ENCODE measurements at regions not wholly inside any gene's neighbourhood (a gene's known extent, or its start where the extent isn't known, plus 50 kb on each side); places are given as distances from the start of the nearest gene placed in this dataset.

GRCh38 chr10:121237718-121238117 is 360.5 kb downstream of the FGFR2 start:
- H3K4me1 ChIP-seq (ENCODE audit: control insufficient read depth in 2 of 2, insufficient read depth in 2 of 2, low read length in 2 of 2), result no peaks in the 10 kb centered on the region
- Mint-ChIP-seq H3K4me3 (no peak overlapping the region), H3K27me3 (no peaks in the 10 kb centered on the region), H3K9me3 (ENCODE audit: insufficient read depth) (peaks cover 6% of the 10 kb centered on the region), H3K27ac (no peak overlapping the region), H3K4me1 (no peaks in the 10 kb centered on the region)
- H2AFZ ChIP-seq (ENCODE audit: insufficient read depth, low read depth, low read length, poor library complexity, severe bottlenecking), result no peak overlapping the region
- CTCF ChIA-PET, result no interaction called here
- H3K27me3 ChIP-seq (replicated peaks in 1 of 4; ENCODE audit: control extremely low read depth in 1 of 4, control insufficient read depth in 3 of 4, insufficient read depth in 4 of 4, low read length in 3 of 4), result no peaks in the 10 kb centered on the region
- TF ChIP-seq EZH2 (IDR thresholded peaks at IDR 0.05; ENCODE audit: borderline replicate concordance, insufficient read depth, low read depth, low read length, poor library complexity, severe bottlenecking) (no peak), CTCF (IDR thresholded peaks at IDR 0.05) (no peak)
- H3K9ac ChIP-seq (ENCODE audit: low read length), result no peak overlapping the region
- intact Hi-C loops (cut with micrococcal nuclease), result no loop called here
- POLR2A ChIA-PET, result no interaction called here
- DNase-seq, result no peak
- H3K27ac ChIP-seq (ENCODE audit: low read length in 2 of 2), result no peak overlapping the region
- H3K4me2 ChIP-seq (replicated peaks; ENCODE audit: low read depth, low read length, poor library complexity, severe bottlenecking), result no peak overlapping the region
- H4K20me1 ChIP-seq (ENCODE audit: control insufficient read depth, insufficient read depth, low read length, poor library complexity, severe bottlenecking), result no peaks in the 10 kb centered on the region
- WGBS (ENCODE audit: insufficient coverage), result no CpG with 5 or more reads among the region's 2 CpGs
- H3K79me2 ChIP-seq (ENCODE audit: control insufficient read depth, insufficient read depth, low read length), result no peaks in the 10 kb centered on the region
- no peaks in the 10 kb centered on the region for H3K36me3 ChIP-seq (replicated peaks in 1 of 2; ENCODE audit: control extremely low read depth in 1 of 2, control insufficient read depth in 1 of 2, extremely low read depth in 1 of 2, insufficient read depth in 2 of 2, low read length in 1 of 2)
- peaks cover 0 to 12% (median 1%) of the 10 kb centered on the region in 3 donors for H3K9me3 ChIP-seq (ENCODE audit: control extremely low read depth in 1 of 3, control insufficient read depth in 2 of 3, insufficient read depth in 1 of 3, low read length in 2 of 3)
- no peak for ATAC-seq (ENCODE audit: low read depth)
- H3K4me3 ChIP-seq (ENCODE audit: control extremely low read depth in 1 of 5, extremely low read depth in 1 of 5, insufficient read depth in 1 of 5, low read depth in 2 of 5, low read length in 4 of 5), result no peak overlapping the region

GRCh38 chr10:121240011-121240410 is 358.2 kb downstream of the FGFR2 start:
- TF ChIP-seq EZH2 (IDR thresholded peaks at IDR 0.05; ENCODE audit: borderline replicate concordance, insufficient read depth, low read depth, low read length, poor library complexity, severe bottlenecking), result no peak
- TF ChIP-seq CTCF (IDR thresholded peaks at IDR 0.05), result no peak
- 83% methylated on average over 2 of the region's 4 CpGs for WGBS (ENCODE audit: insufficient coverage)
- H3K4me2 ChIP-seq (replicated peaks; ENCODE audit: low read depth, low read length, poor library complexity, severe bottlenecking), result no peak overlapping the region
- H3K27ac ChIP-seq (ENCODE audit: low read length in 2 of 2), result no peak overlapping the region
- Mint-ChIP-seq H3K4me3 (no peak overlapping the region), H3K27ac (no peak overlapping the region), H3K4me1 (no peaks in the 10 kb centered on the region), H3K9me3 (ENCODE audit: insufficient read depth) (peaks cover 6% of the 10 kb centered on the region), H3K27me3 (peaks cover 4% of the 10 kb centered on the region)
- no peak overlapping the region for H3K4me3 ChIP-seq (ENCODE audit: control extremely low read depth in 1 of 5, extremely low read depth in 1 of 5, insufficient read depth in 1 of 5, low read depth in 2 of 5, low read length in 4 of 5)
- intact Hi-C loops (cut with micrococcal nuclease), result no loop called here
- DNase-seq (no peak), ATAC-seq (ENCODE audit: low read depth) (no peak)
- peaks cover 0 to 18% (median 1%) of the 10 kb centered on the region in 3 donors for H3K9me3 ChIP-seq (ENCODE audit: control extremely low read depth in 1 of 3, control insufficient read depth in 2 of 3, insufficient read depth in 1 of 3, low read length in 2 of 3)
- H3K36me3 ChIP-seq (replicated peaks in 1 of 2; ENCODE audit: control extremely low read depth in 1 of 2, control insufficient read depth in 1 of 2, extremely low read depth in 1 of 2, insufficient read depth in 2 of 2, low read length in 1 of 2), result no peaks in the 10 kb centered on the region
- H3K27me3 ChIP-seq (replicated peaks in 1 of 4; ENCODE audit: control extremely low read depth in 1 of 4, control insufficient read depth in 3 of 4, insufficient read depth in 4 of 4, low read length in 3 of 4), result no peaks in the 10 kb centered on the region
- H3K79me2 ChIP-seq (ENCODE audit: control insufficient read depth, insufficient read depth, low read length), result no peaks in the 10 kb centered on the region
- no peak overlapping the region for H2AFZ ChIP-seq (ENCODE audit: insufficient read depth, low read depth, low read length, poor library complexity, severe bottlenecking)
- H3K4me1 ChIP-seq (ENCODE audit: control insufficient read depth in 2 of 2, insufficient read depth in 2 of 2, low read length in 2 of 2), result no peaks in the 10 kb centered on the region
- H3K9ac ChIP-seq (ENCODE audit: low read length), result no peak overlapping the region
- no peaks in the 10 kb centered on the region for H4K20me1 ChIP-seq (ENCODE audit: control insufficient read depth, insufficient read depth, low read length, poor library complexity, severe bottlenecking)
- ChIA-PET CTCF (no interaction called here), POLR2A (no interaction called here)

Data from B cell (primary cell).